Osteocyte (in vitro differentiated cells): ENCODE measurements at regions not wholly inside any gene's neighbourhood (a gene's known extent, or its start where the extent isn't known, plus 50 kb on each side); places are given as distances from the start of the nearest gene placed in this dataset.
A peak's percentile ranks its signal among the peaks of the same experiment; 100 is the strongest.
"Not testable (repeated sequence)": the region's sequence is repeated elsewhere in the genome, so short reads cannot be mapped to it uniquely, and the experiment has no call there.

Experiments used
- DNase-seq: peaks from one replicate; pipeline ENCODE4 v3.0.0; 2021; ENCODE audit warnings: mixed read lengths; ENCODE audit not compliant: unreplicated experiment; ENCODE audit errors: extremely low spot score
- H3K27ac Mint-ChIP-seq: one replicate; pipeline ENCODE4 v1.8.0; 2021; ENCODE audit warnings: mild to moderate bottlenecking, mixed read lengths; ENCODE audit not compliant: unreplicated experiment
- H3K27me3 Mint-ChIP-seq: one replicate; pipeline ENCODE4 v1.8.0; 2021; ENCODE audit warnings: mixed read lengths; ENCODE audit not compliant: unreplicated experiment
- H3K36me3 Mint-ChIP-seq: one replicate; pipeline ENCODE4 v1.8.0; 2021; ENCODE audit warnings: mixed read lengths; ENCODE audit not compliant: unreplicated experiment
- H3K4me1 Mint-ChIP-seq: one replicate; pipeline ENCODE4 v1.8.0; 2021; ENCODE audit warnings: mixed read lengths; ENCODE audit not compliant: unreplicated experiment
- H3K4me3 Mint-ChIP-seq: one replicate; pipeline ENCODE4 v1.8.0; 2021; ENCODE audit warnings: mild to moderate bottlenecking, moderate library complexity, mixed read lengths; ENCODE audit not compliant: unreplicated experiment
- H3K9me3 Mint-ChIP-seq: one replicate; pipeline ENCODE4 v1.8.0; 2021; ENCODE audit warnings: mixed read lengths; ENCODE audit not compliant: unreplicated experiment
- TF ChIP-seq, protein P1 (sequence below): fragments of 200-600 bp; sonication (generic); IDR thresholded peaks from 2 replicates; pipeline ENCODE4 v1.5.0; 2021; ENCODE audit warnings: antibody characterized with exemption, mild to moderate bottlenecking, moderate library complexity

DNA sequence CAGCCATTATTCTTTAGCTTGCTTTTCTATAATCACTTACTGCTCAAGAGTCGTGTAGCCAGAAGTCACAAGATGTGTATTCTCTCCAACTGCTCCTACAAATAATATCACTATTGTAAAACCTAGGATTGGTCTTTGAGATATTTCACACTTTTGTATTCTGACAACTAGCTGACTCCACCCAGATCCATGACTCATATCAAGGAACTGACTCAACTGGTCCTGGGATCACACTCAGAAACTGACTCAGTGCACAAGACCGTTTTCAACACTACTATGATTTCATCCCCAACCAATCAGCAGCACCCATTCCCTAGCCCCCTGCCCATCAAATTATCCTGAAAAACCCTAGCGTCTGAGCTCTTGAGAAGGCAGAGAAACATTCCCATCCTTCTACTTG lies 56.5 kb upstream of the ORC5 start:
- DNase-seq: no peak
- TF ChIP-seq, protein P1, sequence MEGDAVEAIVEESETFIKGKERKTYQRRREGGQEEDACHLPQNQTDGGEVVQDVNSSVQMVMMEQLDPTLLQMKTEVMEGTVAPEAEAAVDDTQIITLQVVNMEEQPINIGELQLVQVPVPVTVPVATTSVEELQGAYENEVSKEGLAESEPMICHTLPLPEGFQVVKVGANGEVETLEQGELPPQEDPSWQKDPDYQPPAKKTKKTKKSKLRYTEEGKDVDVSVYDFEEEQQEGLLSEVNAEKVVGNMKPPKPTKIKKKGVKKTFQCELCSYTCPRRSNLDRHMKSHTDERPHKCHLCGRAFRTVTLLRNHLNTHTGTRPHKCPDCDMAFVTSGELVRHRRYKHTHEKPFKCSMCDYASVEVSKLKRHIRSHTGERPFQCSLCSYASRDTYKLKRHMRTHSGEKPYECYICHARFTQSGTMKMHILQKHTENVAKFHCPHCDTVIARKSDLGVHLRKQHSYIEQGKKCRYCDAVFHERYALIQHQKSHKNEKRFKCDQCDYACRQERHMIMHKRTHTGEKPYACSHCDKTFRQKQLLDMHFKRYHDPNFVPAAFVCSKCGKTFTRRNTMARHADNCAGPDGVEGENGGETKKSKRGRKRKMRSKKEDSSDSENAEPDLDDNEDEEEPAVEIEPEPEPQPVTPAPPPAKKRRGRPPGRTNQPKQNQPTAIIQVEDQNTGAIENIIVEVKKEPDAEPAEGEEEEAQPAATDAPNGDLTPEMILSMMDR: no peak
- no peaks in the 10 kb centered on the region for H3K36me3 Mint-ChIP-seq

DNA sequence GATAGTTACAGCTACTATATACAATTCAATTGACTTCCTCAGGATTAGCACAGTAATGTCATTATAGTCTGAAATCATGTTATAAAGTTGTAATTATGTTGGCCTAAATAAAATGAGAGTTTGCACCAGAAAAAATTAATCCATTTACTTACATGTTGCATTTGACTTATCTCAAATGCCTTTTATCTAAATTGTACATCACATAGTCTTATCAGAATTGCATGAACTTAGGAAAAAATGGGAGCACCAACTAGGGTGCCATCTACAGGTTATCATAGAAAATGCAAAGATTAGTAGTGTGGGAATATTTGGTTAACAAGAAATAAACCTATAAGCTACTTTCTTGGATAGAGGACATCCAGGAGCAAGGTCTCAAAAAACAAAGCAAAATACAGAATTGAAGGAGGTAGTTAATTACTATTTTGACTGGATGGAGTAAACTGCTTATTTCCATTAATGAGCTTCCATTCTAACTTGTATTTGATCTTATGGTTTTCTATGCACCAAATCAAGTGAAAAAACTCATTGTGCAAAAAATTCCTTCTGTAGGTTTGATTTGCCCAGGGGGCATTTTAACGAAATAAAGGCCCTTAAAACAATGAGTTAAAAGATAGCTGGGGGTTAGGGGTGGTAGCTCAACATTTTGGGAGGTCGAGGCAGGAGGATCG lies 60.0 kb upstream of the ORC5 start:
- Mint-ChIP-seq H3K27ac (no peak overlapping the region), H3K36me3 (no peaks in the 10 kb centered on the region), H3K4me3 (no peak overlapping the region), H3K4me1 (no peaks in the 10 kb centered on the region), H3K27me3 (peaks cover 2% of the 10 kb centered on the region), H3K9me3 (peaks cover 18% of the 10 kb centered on the region)
- no peak for DNase-seq
- TF ChIP-seq, protein P1: peak; percentile 62

More for the DNA sequence above, 56.5 kb upstream of the ORC5 start:
- no peaks in the 10 kb centered on the region for H3K4me1 Mint-ChIP-seq
- H3K4me3 Mint-ChIP-seq: no peak overlapping the region
- H3K27ac Mint-ChIP-seq: no peak overlapping the region
- peaks cover 4% of the 10 kb centered on the region for H3K27me3 Mint-ChIP-seq
- peaks cover 18% of the 10 kb centered on the region for H3K9me3 Mint-ChIP-seq

DNA sequence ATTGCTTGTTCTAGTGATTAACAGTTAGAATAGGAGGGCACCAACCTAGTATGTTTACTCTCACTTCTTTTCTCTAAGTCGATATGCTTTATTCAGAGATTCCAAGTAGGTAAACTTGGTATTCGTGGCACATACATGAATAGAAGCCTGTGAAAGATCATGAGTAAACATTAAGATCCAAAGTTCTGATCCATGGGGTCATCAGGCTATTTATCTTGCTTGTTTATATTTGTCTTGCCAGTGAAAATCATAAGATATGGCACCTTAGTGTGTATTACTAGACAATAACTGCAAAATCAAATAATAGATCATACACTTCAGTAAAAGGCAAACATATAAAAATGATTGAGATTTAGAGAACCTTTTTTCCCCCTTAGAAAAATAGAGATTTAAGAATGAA lies 56.5 kb upstream of the LHFPL3 start:
- Mint-ChIP-seq H3K4me3 (no peak overlapping the region), H3K27me3 (peaks cover 3% of the 10 kb centered on the region), H3K4me1 (no peaks in the 10 kb centered on the region), H3K27ac (no peak overlapping the region), H3K36me3 (no peaks in the 10 kb centered on the region), H3K9me3 (no peaks in the 10 kb centered on the region)
- TF ChIP-seq, protein P1: no peak
- DNase-seq: no peak

DNA sequence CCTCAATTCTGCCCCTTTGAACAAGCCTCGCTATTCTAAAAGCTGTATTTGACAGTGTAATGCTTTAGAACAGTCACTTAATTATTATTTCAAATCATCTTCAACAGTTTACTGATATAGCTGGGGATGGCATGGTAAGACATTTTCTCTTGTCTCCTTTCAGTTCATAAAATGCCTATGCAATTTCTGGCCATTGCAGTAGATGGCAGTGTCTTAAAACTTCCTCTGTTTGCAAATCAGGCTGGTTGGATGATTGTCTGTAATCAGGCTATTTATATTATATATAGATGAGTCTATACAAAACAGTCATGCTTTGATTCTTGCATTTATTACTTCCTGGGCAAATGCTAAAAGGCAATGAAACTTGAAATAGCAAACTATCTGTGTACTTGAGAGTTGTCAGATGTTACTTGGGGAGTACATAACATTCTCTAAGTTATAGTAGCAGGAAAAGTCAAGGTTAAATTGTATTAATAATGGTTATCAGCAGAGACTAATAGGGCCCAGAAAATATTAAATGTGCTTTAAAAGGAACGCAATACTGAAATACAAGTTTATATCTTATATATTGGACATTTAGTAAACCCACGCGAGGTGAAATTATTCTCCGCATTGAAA lies 55.5 kb upstream of the LHFPL3 start:
- DNase-seq: no peak
- H3K27me3 Mint-ChIP-seq: peaks cover 3% of the 10 kb centered on the region
- TF ChIP-seq, protein P1: peak; percentile 62
- no peaks in the 10 kb centered on the region for H3K9me3 Mint-ChIP-seq
- H3K4me3 Mint-ChIP-seq: no peak overlapping the region
- no peak overlapping the region for H3K27ac Mint-ChIP-seq
- H3K36me3 Mint-ChIP-seq: no peaks in the 10 kb centered on the region
- H3K4me1 Mint-ChIP-seq: no peaks in the 10 kb centered on the region

DNA sequence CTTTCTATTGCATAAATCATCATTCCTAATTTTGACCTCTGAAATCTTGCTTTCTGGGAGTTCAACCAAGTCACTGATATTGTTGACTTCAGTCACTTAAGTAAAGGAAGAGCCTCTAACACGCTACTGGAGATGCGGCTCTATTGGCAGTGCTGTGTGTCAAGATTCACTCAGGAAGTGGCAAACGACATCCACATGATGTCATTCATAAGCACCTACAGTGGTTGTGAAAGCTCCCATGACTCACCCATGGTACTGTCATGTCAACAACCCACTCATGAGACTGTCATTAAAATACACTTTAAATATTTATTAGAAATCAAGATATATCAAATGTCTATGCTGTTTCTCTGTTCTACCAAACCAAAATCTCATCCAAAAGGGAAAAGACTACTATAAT lies 52.5 kb upstream of the LHFPL3 start:
- Mint-ChIP-seq H3K27me3 (peaks cover 3% of the 10 kb centered on the region), H3K9me3 (peaks cover 4% of the 10 kb centered on the region), H3K4me1 (no peaks in the 10 kb centered on the region), H3K4me3 (no peak overlapping the region), H3K36me3 (no peaks in the 10 kb centered on the region), H3K27ac (no peak overlapping the region)
- DNase-seq: no peak
- TF ChIP-seq, protein P1: no peak

DNA sequence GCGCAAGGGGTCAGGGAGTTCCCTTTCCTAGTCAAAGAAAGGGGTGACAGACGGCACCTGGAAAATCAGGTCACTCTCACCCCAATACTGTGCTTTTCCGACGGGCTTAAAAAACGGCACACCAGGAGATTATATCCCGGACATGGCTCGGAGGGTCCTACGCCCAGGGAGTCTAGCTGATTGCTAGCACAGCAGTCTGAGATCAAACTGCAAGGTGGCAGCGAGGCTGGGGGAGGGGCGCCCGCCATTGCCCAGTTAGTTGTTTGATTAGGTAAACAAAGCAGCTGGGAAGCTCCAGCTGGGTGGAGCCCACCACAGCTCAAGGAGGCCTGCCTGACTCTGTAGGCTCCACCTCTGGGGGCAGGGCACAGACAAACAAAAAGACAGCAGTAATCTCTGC lies 51.7 kb upstream of the LHFPL3 start:
- H3K9me3 Mint-ChIP-seq, H3K27ac Mint-ChIP-seq, H3K4me3 Mint-ChIP-seq: not testable (repeated sequence)

More for the DNA sequence above, 51.7 kb upstream of the LHFPL3 start:
- H3K27me3 Mint-ChIP-seq, DNase-seq, H3K36me3 Mint-ChIP-seq, H3K4me1 Mint-ChIP-seq: not testable (repeated sequence)
